Caki2 (cell line): ENCODE measurements at regions not wholly inside any gene's neighbourhood (a gene's known extent, or its start where the extent isn't known, plus 50 kb on each side); places are given as distances from the start of the nearest gene placed in this dataset.
"Not testable (repeated sequence)": the region's sequence is repeated elsewhere in the genome, so short reads cannot be mapped to it uniquely, and the experiment has no call there.

Source experiments
- DNase-seq: peaks from one replicate; pipeline ENCODE4 v3.0.0-alpha.2; 2015; ENCODE audit warnings: low read depth
- in situ Hi-C: cut with HindIII; loops from 2 replicates; pipeline ENCODE4 v1.10.0; 2016; ENCODE audit warnings: low sequenced_read_pairs, low pct_unique_long_range_greater_than_20kb, mixed read lengths

DNA sequence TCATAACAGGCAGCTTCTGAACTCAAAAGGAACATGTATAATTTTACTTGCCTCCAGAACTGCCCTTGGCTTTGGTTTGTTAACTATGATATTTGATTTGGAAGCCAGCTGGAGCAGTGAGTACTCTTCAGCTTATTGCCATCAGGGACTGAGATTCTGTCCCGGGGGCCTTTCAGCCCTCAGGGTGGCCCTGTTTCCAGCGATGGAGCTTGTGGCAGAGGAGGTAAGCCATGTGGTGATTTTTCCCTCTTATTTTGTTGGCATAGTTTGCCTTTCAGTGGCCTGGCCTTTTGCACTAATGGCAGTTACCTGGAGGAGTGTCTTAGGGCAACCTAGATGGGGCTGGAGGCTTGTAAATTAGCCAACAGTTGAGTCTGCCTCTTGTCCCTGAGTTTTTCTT is 1955.0 kb upstream of the LRRTM1 start:
- in situ Hi-C loops = no loop called here
- no peak for DNase-seq

DNA sequence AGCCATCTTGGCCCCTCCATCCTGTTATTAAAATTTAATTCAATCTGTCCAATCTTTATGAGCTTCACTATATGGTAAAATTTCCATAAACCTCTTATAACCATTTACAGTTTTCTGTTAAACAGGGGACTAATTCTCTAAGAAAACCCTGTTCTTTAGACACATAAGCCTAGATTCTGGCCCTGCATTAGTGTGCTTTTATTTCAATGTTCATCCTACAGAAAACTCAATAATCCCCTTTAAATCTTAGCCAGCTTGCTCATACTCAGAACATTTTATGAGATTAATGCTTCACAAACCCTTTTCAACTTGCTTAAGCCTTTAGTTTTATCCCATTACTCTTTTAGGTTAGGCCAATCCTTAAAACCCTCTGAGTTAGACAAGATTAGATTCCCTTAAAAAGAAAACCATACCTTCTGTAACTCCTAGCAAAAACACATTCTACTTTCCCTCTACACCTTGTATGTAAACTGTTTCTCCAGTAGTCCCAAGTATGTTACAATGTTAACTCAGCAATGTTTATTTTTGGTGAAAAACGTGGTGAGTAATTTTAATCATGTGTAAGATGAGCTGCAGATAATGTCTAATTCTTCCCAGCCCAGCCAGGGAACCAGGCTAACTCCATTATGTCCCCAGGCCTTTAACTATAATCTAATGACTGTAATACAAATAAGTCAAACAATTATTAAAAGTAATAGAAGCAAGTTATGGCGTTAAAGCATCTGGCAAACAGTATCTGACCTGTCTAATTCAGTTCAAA is 1953.4 kb upstream of the LRRTM1 start:
- in situ Hi-C loops = no loop called here
- DNase-seq = no peak

DNA sequence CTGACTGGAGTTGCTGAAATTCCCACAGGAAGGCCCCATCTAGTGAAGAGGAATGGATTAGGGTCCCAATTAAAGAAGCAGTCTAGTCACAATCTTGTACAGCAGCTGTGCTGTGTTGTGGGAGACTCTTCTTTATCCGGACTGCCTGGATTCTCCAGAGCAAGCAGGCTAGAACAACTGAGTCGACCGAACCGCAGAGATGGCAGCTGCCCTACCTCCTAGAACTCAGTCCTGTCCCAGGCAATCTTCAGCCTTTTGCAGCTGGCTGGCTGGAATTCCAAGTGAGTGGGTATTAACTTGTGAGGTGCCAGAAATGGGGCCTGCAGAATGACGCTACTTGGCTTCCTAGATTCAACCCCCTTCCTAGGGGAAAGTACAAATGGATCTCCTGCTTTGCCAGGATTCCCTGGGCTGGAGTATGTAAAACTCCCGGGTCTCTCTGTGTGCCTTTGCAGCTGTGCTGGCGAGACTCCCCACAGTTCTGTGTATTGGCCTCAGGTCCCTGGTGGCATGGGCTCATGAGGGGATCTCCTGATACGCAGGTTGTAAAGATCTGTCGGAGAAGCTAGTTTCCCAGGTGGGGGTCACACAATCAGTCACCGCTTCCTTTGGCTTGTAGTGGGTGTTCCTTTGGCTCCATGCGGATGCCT is 1952.6 kb upstream of the LRRTM1 start:
- no peak for DNase-seq
- in situ Hi-C loops = no loop called here

GRCh38 chr2:82256288-82256687 is 1951.7 kb upstream of the LRRTM1 start:
- no peak for DNase-seq
- in situ Hi-C loops = no loop called here

GRCh38 chr2:82254728-82255127 is 1950.2 kb upstream of the LRRTM1 start:
- in situ Hi-C loops = no loop called here
- DNase-seq = no peak

GRCh38 chr2:82246220-82246775 is 1941.7 kb upstream of the LRRTM1 start:
- DNase-seq = no peak
- in situ Hi-C loops = no loop called here

DNA sequence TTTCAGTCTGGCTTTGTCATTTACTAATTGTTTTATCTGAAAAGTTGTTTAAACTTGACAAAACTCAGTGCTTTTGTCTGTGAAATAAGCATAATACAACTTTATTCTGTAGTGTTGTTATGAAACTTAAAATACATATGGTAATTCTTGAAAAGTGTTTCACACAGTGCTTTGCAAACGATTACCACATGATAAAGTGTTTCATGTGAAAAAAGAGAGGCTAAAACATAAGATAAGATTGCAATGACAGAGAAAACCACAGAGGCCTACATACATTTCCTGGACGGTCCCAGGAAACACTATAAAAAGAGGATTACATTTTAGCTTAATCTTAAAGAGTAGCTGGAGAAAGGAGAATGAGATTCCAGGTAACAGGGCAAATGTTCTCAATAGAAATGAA is 1934.6 kb upstream of the LRRTM1 start:
- no peak for DNase-seq
- in situ Hi-C loops = no loop called here

GRCh38 chr2:82237994-82238662 is 1933.6 kb upstream of the LRRTM1 start:
- in situ Hi-C loops = no loop called here
- no peak for DNase-seq

- DNase-seq = no peak
- in situ Hi-C loops = no loop called here
These were observed 1929.8 kb upstream of the LRRTM1 start for GRCh38 chr2:82234283-82234874.

- no peak for DNase-seq
- in situ Hi-C loops = no loop called here
These were observed 1929.3 kb upstream of the LRRTM1 start for GRCh38 chr2:82233806-82234205.

DNA sequence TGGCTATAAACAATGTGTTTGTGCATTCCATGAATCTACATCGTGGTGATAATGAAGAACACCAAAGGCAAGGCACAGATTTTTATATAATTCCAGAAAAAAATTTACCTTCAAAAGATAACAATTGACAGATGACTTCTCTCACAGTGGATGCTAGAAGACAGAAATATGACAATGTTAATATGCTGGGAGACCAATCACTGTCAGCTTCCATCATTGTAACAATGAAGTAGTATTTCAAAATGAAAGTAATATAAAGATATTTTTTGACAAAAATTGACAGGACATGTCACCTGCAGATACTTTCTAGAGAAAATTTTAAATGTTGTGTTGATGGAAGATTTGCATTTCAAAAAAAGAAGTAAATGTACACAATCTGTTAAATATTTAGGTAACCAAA is 1925.9 kb upstream of the LRRTM1 start:
- DNase-seq = no peak
- in situ Hi-C loops = no loop called here

GRCh38 chr2:82226441-82226840 is 1921.9 kb upstream of the LRRTM1 start:
- in situ Hi-C loops = no loop called here
- DNase-seq = no peak

DNA sequence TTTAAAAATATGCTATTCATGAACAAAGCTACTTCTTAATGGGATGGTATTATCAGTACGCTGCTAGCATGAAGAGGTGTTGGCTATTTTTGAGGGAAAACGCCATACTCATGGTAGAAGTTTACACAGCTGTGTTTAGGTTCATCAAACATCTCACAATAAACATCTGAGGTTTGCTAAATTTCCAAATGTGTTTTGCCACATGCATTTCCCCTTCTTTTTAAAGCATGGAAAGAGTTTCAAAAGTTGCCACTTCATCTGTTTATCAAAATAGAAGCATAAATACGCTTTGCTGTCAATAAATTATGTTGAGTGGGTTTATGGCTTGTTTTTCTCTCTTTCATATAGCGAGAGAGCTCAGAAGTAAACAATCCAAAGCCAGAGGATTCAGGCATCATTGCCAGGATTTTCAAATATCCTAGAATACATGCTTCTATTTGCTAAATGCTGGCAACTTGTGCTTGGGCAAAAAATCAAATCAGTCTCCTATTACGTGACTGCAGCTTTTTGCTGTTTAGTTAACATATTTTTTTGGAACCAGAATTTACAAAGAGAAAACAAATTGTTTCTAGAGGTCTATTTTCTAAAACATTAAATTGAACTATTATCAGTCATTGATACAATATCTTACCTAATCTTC is 1919.9 kb upstream of the LRRTM1 start:
- in situ Hi-C loops = no loop called here
- DNase-seq = no peak

GRCh38 chr2:82215212-82215611 is 1910.7 kb upstream of the LRRTM1 start:
- in situ Hi-C loops = no loop called here
- DNase-seq = no peak

- in situ Hi-C loops = no loop called here
- no peak for DNase-seq
These were observed 1894.9 kb upstream of the LRRTM1 start for GRCh38 chr2:82199493-82199852.

GRCh38 chr2:82198809-82199492 is 1894.4 kb upstream of the LRRTM1 start:
- DNase-seq = no peak
- in situ Hi-C loops = no loop called here

- in situ Hi-C loops = no loop called here
- no peak for DNase-seq
These were observed 1877.7 kb upstream of the LRRTM1 start for GRCh38 chr2:82182270-82182669.

- in situ Hi-C loops, DNase-seq: not testable (repeated sequence)
These were observed 1870.7 kb upstream of the LRRTM1 start for GRCh38 chr2:82175210-82175609.
